Neuronal stem cell (in vitro differentiated cells): ENCODE measurements at regions not wholly inside any gene's neighbourhood (a gene's known extent, or its start where the extent isn't known, plus 50 kb on each side); places are given as distances from the start of the nearest gene placed in this dataset.

Source experiments
- DNase-seq: peaks from one replicate; pipeline ENCODE4 v3.0.0-alpha.2; 2013; ENCODE audit warnings: low spot score
- H2AFZ ChIP-seq: one replicate; pipeline ENCODE4 v1.6.1; 2013; ENCODE audit warnings: mild to moderate bottlenecking, low read length, inconsistent platforms
- H2AK5ac ChIP-seq: 2 replicates; pipeline ENCODE4 v1.6.1; 2013; ENCODE audit warnings: low read depth, mild to moderate bottlenecking, inconsistent platforms, low read length, moderate library complexity, mixed read lengths
- H2BK120ac ChIP-seq: 2 replicates; pipeline ENCODE4 v1.6.1; 2013; ENCODE audit warnings: low read depth, mild to moderate bottlenecking, inconsistent platforms, low read length, moderate library complexity, mixed read lengths
- H2BK12ac ChIP-seq: one replicate; pipeline ENCODE4 v1.6.1; 2013; ENCODE audit warnings: low read length, inconsistent platforms
- H2BK15ac ChIP-seq: 2 replicates; pipeline ENCODE4 v1.6.1; 2013; ENCODE audit warnings: mild to moderate bottlenecking, low read length, inconsistent platforms, mixed read lengths
- H2BK5ac ChIP-seq: one replicate; pipeline ENCODE4 v1.6.1; 2013; ENCODE audit warnings: inconsistent platforms, mild to moderate bottlenecking, low read length, moderate library complexity
- H3K14ac ChIP-seq: one replicate; pipeline ENCODE4 v1.6.1; 2013; ENCODE audit warnings: low read length, inconsistent platforms
- H3K18ac ChIP-seq: 2 replicates; pipeline ENCODE4 v1.6.1; 2013; ENCODE audit warnings: low read length, inconsistent platforms
- H3K23ac ChIP-seq: 2 replicates; pipeline ENCODE4 v1.6.1; 2013; ENCODE audit warnings: low read depth, mild to moderate bottlenecking, mixed read lengths, low read length, inconsistent platforms; ENCODE audit not compliant: poor library complexity
- H3K27ac ChIP-seq: replicated peaks from 3 replicates; pipeline ENCODE4 v1.5.1; 2013; ENCODE audit warnings: low read length, inconsistent platforms
- H3K27me3 ChIP-seq, 3 experiments: 2 replicates each; pipeline ENCODE4 v1.6.1; 2013; ENCODE audit warnings: low read length in 3 of 3, mild to moderate bottlenecking in 2 of 3, inconsistent platforms in 1 of 3, low read depth in 1 of 3, mixed read lengths in 1 of 3, moderate library complexity in 1 of 3; ENCODE audit not compliant: control insufficient read depth in 3 of 3, insufficient read depth in 3 of 3
- H3K36me3 ChIP-seq, 2 donors: replicated peaks in 1 of 2; 2 replicates each; pipeline ENCODE4 v1.6.1; 2013; ENCODE audit warnings: low read length in 2 of 2; ENCODE audit not compliant: control insufficient read depth in 2 of 2, insufficient read depth in 2 of 2
- H3K4ac ChIP-seq: 2 replicates; pipeline ENCODE4 v1.6.1; 2013; ENCODE audit warnings: inconsistent platforms, mild to moderate bottlenecking, low read length, moderate library complexity
- H3K4me1 ChIP-seq, 2 donors: 1 replicate in 1 of 2; 2 replicates in 1 of 2; pipeline ENCODE4 v1.6.1; 2013; ENCODE audit warnings: low read length in 2 of 2, low read depth in 1 of 2; ENCODE audit not compliant: control insufficient read depth in 2 of 2, insufficient read depth in 1 of 2
- H3K4me2 ChIP-seq: one replicate; pipeline ENCODE4 v1.6.1; 2013; ENCODE audit warnings: mild to moderate bottlenecking, low read length, inconsistent platforms; ENCODE audit not compliant: insufficient read depth, poor library complexity, severe bottlenecking
- H3K4me3 ChIP-seq, 2 donors: 2 replicates each; pipeline ENCODE4 v1.5.1; 2013; ENCODE audit warnings: low read length in 2 of 2, mild to moderate bottlenecking in 2 of 2, inconsistent platforms in 1 of 2, moderate library complexity in 1 of 2
- H3K79me1 ChIP-seq: one replicate; pipeline ENCODE4 v1.6.1; 2013; ENCODE audit warnings: low read depth, mild to moderate bottlenecking, inconsistent platforms, low read length, moderate library complexity
- H3K9ac ChIP-seq: one replicate; pipeline ENCODE4 v1.6.1; 2013; ENCODE audit warnings: mild to moderate bottlenecking, low read depth, low read length, inconsistent platforms; ENCODE audit not compliant: poor library complexity
- H3K9me3 ChIP-seq, 2 donors: replicated peaks in 1 of 2; 2 replicates each; pipeline versions ENCODE3 to v1.6.1; 2013; ENCODE audit warnings: low read length in 2 of 2, mild to moderate bottlenecking in 2 of 2, inconsistent platforms in 1 of 2, low read depth in 1 of 2, mixed read lengths in 1 of 2, moderate library complexity in 1 of 2; ENCODE audit not compliant: control insufficient read depth in 2 of 2, insufficient read depth in 1 of 2
- H4K8ac ChIP-seq: one replicate; pipeline ENCODE4 v1.6.1; 2013; ENCODE audit warnings: low read depth, mild to moderate bottlenecking, inconsistent platforms, low read length, moderate library complexity
- H4K91ac ChIP-seq: one replicate; pipeline ENCODE4 v1.6.1; 2013; ENCODE audit warnings: low read length, low read depth, mild to moderate bottlenecking, inconsistent platforms; ENCODE audit not compliant: poor library complexity
- WGBS, 2 donors: extraction: QIAGEN DNeasy Blood & Tissue Kit; methylation state at CpG; one replicate each; pipeline ENCODE4 v1.1.7; 2013; ENCODE audit warnings: missing lambda C conversion rate in 2 of 2, mixed read lengths in 1 of 2; ENCODE audit not compliant: insufficient read length in 2 of 2, insufficient replicate concordance in 1 of 2; ENCODE audit errors: extremely low coverage in 2 of 2; 5-methylcytosine and 5-hydroxymethylcytosine counted together

- H3K9ac ChIP-seq = no peak overlapping the region
- no peak overlapping the region for H3K23ac ChIP-seq
- H3K4me2 ChIP-seq = no peak overlapping the region
- H3K4me3 ChIP-seq = no peak overlapping the region
- no CpG with 5 or more reads among the region's 2 CpGs for WGBS, 2 donors
- H3K4me1 ChIP-seq = peaks cover 0 to 3% of the 10 kb centered on the region in 2 donors
- no peak overlapping the region for H2BK120ac ChIP-seq
- H3K14ac ChIP-seq = no peak overlapping the region
- no peak overlapping the region for H2AK5ac ChIP-seq
- H4K91ac ChIP-seq = no peak overlapping the region
- no peaks in the 10 kb centered on the region for H3K36me3 ChIP-seq
- H3K9me3 ChIP-seq = no peaks in the 10 kb centered on the region
- no peak overlapping the region for H2BK15ac ChIP-seq
- no peak overlapping the region for H3K27ac ChIP-seq
- no peak overlapping the region for H3K4ac ChIP-seq
- no peak for DNase-seq
- no peak overlapping the region for H4K8ac ChIP-seq
- no peaks in the 10 kb centered on the region for H3K27me3 ChIP-seq
- H2BK5ac ChIP-seq = no peak overlapping the region
- no peak overlapping the region for H3K18ac ChIP-seq
- H2AFZ ChIP-seq = no peak overlapping the region
- H3K79me1 ChIP-seq = no peaks in the 10 kb centered on the region
- no peak overlapping the region for H2BK12ac ChIP-seq
These were observed 328.0 kb downstream of the ZNF621 start for GRCh38 chr3:40852712-40853111.

DNA sequence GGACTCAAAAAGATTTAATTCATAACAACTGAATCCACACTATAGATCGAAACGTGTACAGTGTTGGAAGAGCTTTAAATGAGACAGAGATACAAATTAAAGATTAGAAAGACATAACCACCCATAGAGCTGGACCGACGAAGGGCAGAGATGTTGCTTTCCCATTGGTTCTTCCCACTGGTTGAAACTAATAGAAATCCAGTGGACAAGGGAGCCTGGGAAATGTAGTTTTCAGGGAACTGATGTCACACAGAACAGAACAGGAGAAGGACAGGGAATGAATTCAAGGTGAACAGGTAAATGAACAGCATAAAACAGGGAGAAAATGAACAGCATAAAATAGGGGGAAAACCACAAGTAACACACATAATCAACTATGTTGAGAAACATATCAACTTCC lies 328.7 kb downstream of the ZNF621 start:
- no peak overlapping the region for H3K9ac ChIP-seq
- WGBS, 2 donors = no CpG with 5 or more reads among the region's 4 CpGs
- no peak overlapping the region for H3K4me3 ChIP-seq
- H3K14ac ChIP-seq = no peak overlapping the region
- H3K27me3 ChIP-seq = no peaks in the 10 kb centered on the region
- H3K27ac ChIP-seq = no peak overlapping the region
- no peak overlapping the region for H4K91ac ChIP-seq
- no peaks in the 10 kb centered on the region for H3K9me3 ChIP-seq
- H3K23ac ChIP-seq = no peak overlapping the region
- peaks cover 0 to 1% of the 10 kb centered on the region in 2 donors for H3K4me1 ChIP-seq
- H3K36me3 ChIP-seq = no peaks in the 10 kb centered on the region
- no peak overlapping the region for H2BK120ac ChIP-seq
- H2AFZ ChIP-seq = no peak overlapping the region
- no peak overlapping the region for H4K8ac ChIP-seq
- no peak overlapping the region for H2AK5ac ChIP-seq
- H3K4me2 ChIP-seq = no peak overlapping the region
- no peak overlapping the region for H3K4ac ChIP-seq
- no peak overlapping the region for H2BK5ac ChIP-seq
- H3K18ac ChIP-seq = no peak overlapping the region
- H3K79me1 ChIP-seq = no peaks in the 10 kb centered on the region
- H2BK12ac ChIP-seq = no peak overlapping the region
- H2BK15ac ChIP-seq = no peak overlapping the region
- DNase-seq = no peak

GRCh38 chr3:40855871-40856270 lies 331.1 kb downstream of the ZNF621 start:
- peaks cover 0 to 1% of the 10 kb centered on the region in 2 donors for H3K4me1 ChIP-seq
- H3K9me3 ChIP-seq = no peaks in the 10 kb centered on the region
- no peaks in the 10 kb centered on the region for H3K79me1 ChIP-seq
- no peak overlapping the region for H2AFZ ChIP-seq
- no peak overlapping the region for H3K18ac ChIP-seq
- no peak overlapping the region for H4K91ac ChIP-seq
- WGBS, 2 donors = no CpG with 5 or more reads among the region's 1 CpG
- no peak overlapping the region for H2BK5ac ChIP-seq
- no peak for DNase-seq
- H3K27me3 ChIP-seq = no peaks in the 10 kb centered on the region
- no peak overlapping the region for H2BK12ac ChIP-seq
- no peak overlapping the region for H2AK5ac ChIP-seq
- H3K4me2 ChIP-seq = no peak overlapping the region
- no peak overlapping the region for H3K23ac ChIP-seq
- H3K27ac ChIP-seq = no peak overlapping the region
- H4K8ac ChIP-seq = no peak overlapping the region
- no peak overlapping the region for H2BK15ac ChIP-seq
- H3K14ac ChIP-seq = no peak overlapping the region
- H3K4me3 ChIP-seq = no peak overlapping the region
- H3K9ac ChIP-seq = no peak overlapping the region
- no peak overlapping the region for H2BK120ac ChIP-seq
- no peak overlapping the region for H3K4ac ChIP-seq
- H3K36me3 ChIP-seq = no peaks in the 10 kb centered on the region

DNA sequence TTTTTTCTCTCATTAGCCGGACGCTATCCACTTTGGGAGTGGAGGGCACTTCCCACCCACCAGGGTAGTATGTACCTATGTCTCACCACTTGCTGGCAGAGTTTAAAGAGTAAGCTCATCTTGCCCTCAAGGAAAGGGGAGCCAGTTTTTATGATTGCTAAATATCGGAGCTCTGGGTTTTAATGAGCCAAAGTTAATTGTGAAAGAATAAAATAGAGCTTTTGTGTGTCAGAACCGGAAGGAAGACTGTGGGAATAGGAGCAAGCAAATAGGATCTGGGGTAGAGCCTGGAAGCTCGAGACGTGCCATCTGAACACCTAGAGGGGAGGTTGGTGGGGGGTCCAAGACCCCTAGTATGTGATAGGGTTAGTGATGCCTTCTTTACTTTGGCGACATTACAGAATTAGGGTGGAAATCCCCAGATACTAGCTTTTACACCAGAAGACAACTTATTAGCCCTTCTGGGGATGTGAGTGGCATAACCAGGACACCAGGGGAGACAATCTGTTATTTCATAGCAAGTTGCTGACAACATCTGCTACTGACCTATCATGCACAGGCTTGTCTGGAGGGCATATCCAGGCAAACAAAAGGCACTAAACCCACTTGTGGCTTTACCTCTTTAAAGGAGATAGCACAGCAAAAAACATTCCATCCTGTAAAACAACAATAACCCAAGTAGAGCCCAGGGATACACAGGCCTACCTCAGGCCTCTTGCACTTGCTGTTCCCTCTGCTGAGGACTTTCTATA lies 333.8 kb downstream of the ZNF621 start:
- Histone ChIP-seq H4K8ac (no peak overlapping the region), H2BK5ac (no peak overlapping the region), H3K27me3 (no peaks in the 10 kb centered on the region), H3K4me2 (no peak overlapping the region), H3K27ac (no peak overlapping the region), H2BK15ac (no peak overlapping the region), H3K23ac (no peak overlapping the region), H3K9ac (no peak overlapping the region), H2AK5ac (no peak overlapping the region), H2AFZ (no peak overlapping the region), H3K4ac (no peak overlapping the region), H3K9me3 (no peaks in the 10 kb centered on the region), H3K79me1 (no peaks in the 10 kb centered on the region), H2BK12ac (no peak overlapping the region), H3K4me3 (no peak overlapping the region), H3K4me1 (peaks cover 0 to 1% of the 10 kb centered on the region in 2 donors), H3K18ac (no peak overlapping the region), H4K91ac (no peak overlapping the region), H2BK120ac (no peak overlapping the region), H3K14ac (no peak overlapping the region), H3K36me3 (no peaks in the 10 kb centered on the region)
- DNase-seq = no peak
- no CpG with 5 or more reads among the region's 7 CpGs for WGBS, 2 donors
